ENCODE measurements at regions not wholly inside any gene's neighbourhood (a gene's known extent, or its start where the extent isn't known, plus 50 kb on each side); places are given as distances from the start of the nearest gene placed in this dataset.

GRCh38 chr9:91155181-91155580 is 206.5 kb downstream of the AUH start:
- TF ChIP-seq, protein P1, sequence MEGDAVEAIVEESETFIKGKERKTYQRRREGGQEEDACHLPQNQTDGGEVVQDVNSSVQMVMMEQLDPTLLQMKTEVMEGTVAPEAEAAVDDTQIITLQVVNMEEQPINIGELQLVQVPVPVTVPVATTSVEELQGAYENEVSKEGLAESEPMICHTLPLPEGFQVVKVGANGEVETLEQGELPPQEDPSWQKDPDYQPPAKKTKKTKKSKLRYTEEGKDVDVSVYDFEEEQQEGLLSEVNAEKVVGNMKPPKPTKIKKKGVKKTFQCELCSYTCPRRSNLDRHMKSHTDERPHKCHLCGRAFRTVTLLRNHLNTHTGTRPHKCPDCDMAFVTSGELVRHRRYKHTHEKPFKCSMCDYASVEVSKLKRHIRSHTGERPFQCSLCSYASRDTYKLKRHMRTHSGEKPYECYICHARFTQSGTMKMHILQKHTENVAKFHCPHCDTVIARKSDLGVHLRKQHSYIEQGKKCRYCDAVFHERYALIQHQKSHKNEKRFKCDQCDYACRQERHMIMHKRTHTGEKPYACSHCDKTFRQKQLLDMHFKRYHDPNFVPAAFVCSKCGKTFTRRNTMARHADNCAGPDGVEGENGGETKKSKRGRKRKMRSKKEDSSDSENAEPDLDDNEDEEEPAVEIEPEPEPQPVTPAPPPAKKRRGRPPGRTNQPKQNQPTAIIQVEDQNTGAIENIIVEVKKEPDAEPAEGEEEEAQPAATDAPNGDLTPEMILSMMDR (IDR thresholded peaks at IDR 0.05): no peak
- no peak for TF ChIP-seq ZFX (IDR thresholded peaks at IDR 0.05; ENCODE audit: borderline replicate concordance)

All from 22Rv1 (cell line).